Hepatocyte (in vitro differentiated cells): ENCODE measurements at regions not wholly inside any gene's neighbourhood (a gene's known extent, or its start where the extent isn't known, plus 50 kb on each side); places are given as distances from the start of the nearest gene placed in this dataset.

Experiments used
- CTCF ChIP-seq: fragments of 200-600 bp; sonication (generic); IDR thresholded peaks from 2 replicates; pipeline ENCODE4 v1.5.1; 2016; ENCODE audit warnings: antibody characterized with exemption, mild to moderate bottlenecking; ENCODE audit not compliant: poor library complexity
- EZH2 ChIP-seq: fragments of 200-600 bp; sonication (generic); IDR thresholded peaks from 2 replicates; pipeline ENCODE4 v1.6.1; 2016; ENCODE audit warnings: antibody characterized with exemption, mild to moderate bottlenecking, borderline replicate concordance

GRCh38 chr4:180234730-180235129 lies 2008.5 kb upstream of the TENM3 start:
- TF ChIP-seq CTCF (no peak), EZH2 (no peak)
